Fibroblast of skin of abdomen (primary cell): ENCODE measurements at regions not wholly inside any gene's neighbourhood (a gene's known extent, or its start where the extent isn't known, plus 50 kb on each side); places are given as distances from the start of the nearest gene placed in this dataset.
"Not testable (repeated sequence)": the region's sequence is repeated elsewhere in the genome, so short reads cannot be mapped to it uniquely, and the experiment has no call there.

Experiments used
- DNase-seq: peaks from one replicate; pipeline ENCODE4 v3.0.0-alpha.2; 2013

DNA sequence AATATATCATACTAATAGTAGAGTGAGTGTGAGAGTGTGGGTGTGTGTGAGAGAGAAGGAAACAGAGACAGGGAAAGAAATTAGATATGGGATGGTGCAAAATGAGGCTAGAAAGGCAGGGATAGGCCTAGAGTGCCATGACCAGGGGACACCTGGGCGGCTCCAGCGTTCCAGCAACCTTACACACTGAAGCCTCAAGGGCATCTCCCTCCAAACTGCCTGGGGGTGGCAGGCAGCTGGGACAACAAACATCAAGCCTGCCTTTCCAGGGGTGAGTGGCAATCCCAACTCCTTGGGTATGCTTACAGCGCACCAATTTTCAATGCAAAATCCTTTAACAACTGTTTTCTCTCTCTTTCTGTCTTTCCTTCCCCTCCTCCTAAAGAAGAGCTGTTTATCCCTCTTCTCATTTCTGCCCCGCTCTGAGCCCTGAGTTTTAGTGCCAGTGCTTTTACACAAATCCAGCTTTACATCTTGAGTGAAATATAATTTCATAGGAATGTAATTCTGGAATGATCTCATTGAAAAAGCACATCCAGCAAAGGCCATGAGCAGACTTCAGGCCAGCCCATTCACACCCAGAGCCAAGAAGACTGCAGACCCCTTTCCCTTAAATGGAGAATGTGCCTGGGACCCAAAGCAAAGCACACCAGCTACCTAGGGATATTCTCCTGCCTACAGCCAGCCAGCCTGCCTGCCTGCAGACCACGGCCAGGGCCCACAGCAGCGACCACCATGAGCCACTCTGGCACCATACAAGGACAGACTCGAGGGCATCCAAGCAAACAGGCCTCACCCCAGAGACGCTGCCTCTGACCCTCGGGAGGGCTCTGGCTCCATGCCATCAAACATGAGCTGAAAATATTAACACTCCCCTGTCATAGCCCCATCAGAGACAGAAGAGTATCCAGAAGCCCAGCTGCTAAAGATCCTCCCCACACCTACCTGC, 90.3 kb downstream of the RPL27A start:
- DNase-seq = peak; percentile 58

GRCh38 chr11:8773916-8774539, 91.4 kb downstream of the RPL27A start:
- DNase-seq = no peak

DNA sequence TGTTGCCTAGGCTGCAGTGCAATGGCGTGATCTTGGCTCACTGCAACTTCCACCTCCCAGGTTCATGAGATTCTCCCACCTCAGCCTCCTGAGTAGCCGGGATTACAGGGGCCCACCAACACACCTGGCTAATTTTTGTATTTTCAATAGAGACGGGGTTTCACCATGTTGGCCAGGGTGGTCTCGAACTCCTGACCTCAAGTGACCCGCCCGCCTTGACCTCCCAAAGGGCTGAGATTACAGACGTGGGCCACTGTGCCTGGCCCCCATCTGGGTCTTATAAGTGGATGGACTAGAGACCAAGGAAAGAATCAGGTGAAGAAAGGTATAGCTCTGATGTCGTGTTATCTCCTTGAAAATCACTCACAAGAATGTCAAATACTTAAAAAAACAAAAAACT, 92.3 kb downstream of the RPL27A start:
- DNase-seq = not testable (repeated sequence)

- no peak for DNase-seq
Observed at GRCh38 chr11:8775332-8775731, 92.7 kb downstream of the RPL27A start.

- DNase-seq = no peak
Observed at GRCh38 chr11:8775734-8776133, 93.1 kb downstream of the RPL27A start.

- DNase-seq = no peak
Observed at GRCh38 chr11:8776209-8776608, 93.6 kb downstream of the RPL27A start.

DNA sequence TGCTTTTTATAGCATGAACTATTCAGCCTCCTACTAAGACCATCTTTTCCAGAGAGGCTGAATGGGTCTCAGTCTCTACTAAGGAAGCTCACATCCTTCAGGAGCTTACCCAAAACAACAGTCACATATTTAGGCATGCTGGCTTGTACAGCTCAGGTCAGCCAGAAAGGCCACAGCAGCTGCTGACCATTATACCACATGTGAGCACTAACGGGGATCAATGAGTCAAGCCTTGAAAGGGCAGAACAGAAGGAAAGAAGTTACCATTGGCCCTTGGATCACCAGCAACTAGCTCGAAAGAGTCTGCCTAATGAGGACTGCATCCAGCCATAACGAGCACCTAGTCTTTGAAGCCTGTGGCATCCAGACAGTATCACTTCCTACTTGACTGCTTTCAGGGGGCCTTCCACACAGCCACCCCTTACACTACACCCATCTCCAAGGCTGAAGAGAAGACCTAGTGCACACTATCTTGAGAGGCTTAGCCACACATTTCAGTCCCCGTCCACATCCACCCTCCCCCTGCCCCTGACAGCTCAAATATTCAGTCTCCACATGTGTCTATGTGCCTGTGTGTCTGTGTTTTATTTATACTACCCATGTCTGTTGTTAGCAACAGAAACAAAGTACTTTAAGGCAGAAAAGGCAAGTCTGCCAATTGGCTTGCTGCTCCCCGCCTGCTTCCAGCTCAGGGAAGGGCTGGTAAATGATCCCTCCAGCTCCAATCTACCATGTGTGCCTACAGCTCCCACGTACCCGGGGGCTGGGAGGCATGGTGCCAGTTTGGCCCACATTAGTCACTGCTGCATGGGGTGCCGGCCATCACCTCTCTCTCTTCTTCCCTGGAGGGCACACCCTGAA, 95.5 kb downstream of the RPL27A start:
- peak; percentile 28 for DNase-seq

DNA sequence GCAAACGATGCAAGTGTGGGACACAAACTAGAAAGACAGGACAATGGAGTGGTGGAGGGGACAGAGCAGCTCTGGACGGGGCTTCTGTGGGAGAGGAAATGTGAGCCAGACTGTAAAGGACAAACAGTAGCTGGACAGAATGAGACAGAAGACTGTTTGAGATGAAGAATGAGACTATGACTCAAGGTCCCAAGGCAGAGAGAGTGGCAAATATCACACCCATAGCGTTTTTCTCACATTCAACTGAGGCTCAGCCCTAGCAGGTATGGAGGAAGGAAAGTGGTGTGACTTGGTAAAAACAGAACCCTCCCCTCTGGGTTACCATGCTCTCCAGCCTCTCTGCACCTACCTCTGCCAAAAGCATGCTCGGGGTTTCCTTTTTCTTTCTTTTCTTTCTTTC, 96.5 kb downstream of the RPL27A start:
- no peak for DNase-seq

DNA sequence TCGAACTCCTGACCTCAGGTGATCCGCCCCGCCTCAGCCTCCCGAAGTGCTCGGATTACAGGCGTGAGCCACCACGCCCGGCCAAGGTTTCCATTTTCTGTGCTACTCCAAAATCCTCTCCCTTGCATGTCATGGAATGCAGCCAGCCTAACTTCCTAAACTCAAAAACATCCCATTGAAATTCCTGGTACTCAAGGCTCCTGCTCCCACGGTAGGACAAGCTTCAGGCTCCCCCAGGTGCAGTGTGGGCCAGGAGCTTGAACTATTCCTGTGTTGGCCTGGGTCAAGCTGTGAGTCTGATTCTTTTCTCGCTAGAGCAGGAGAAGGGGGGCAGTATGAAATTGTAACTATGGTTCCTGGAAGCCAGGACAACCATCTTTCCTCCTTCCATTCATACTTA, 97.1 kb downstream of the RPL27A start:
- DNase-seq = no peak

DNA sequence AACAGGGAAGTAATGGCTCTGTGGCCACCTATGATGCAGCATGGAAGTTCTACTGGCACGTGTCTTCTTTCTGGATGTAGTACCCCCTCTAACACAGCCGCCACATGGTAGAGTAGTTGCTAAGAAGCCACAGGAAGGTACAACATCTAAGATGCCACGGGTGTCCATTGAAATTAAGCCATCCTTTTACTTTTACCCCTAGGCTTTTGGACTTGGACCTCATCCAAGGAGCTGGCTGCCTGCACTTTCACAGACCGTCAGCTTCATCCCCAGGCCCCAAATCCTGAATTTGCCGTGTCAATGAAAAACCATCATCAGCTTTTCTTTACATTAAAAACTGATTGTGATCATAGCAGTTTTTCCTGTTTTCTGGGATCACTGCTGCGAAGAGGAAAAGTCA, 102.4 kb downstream of the RPL27A start:
- no peak for DNase-seq

GRCh38 chr11:8785457-8785856, 102.9 kb downstream of the RPL27A start:
- no peak for DNase-seq

DNA sequence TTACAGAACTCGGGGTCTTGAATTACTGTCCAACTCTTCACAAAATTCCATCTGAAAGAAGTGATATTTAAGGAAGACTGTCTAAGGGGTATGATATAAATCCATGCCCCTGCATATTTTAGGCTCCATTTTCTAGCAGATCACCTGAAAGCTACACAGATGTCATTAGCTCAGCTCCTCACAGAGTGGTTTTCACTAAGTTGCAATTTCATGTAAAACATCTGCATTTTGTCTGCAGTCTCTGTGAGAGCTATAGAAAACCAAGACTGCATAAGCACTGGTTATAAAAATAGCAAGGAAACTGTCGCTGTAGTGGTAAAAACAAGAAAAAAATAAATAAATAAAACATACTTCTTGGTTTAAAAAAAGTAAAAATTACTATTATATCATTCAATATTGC, 103.4 kb downstream of the RPL27A start:
- no peak for DNase-seq

- no peak for DNase-seq
Observed at GRCh38 chr11:8786933-8787332, 104.3 kb downstream of the RPL27A start.

DNA sequence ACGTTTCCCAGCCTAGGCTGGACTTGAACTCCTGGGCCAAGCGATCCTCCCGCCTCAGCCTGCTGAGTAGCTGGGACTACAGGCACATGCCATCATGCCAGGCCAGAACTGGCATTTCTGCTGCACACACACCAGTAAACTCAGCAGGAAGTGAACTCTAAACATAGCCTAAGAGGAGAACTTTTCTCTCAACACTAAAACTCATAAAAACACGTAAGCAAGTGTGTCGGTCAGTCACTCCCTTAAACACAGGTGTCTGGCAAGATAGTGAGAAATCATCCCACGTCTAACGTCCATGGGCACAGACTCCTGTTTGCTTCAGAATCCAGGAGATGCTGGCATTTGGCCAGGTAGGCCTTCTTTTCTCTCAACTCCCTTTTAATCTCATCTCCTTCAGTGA, 104.8 kb downstream of the RPL27A start:
- no peak for DNase-seq

DNA sequence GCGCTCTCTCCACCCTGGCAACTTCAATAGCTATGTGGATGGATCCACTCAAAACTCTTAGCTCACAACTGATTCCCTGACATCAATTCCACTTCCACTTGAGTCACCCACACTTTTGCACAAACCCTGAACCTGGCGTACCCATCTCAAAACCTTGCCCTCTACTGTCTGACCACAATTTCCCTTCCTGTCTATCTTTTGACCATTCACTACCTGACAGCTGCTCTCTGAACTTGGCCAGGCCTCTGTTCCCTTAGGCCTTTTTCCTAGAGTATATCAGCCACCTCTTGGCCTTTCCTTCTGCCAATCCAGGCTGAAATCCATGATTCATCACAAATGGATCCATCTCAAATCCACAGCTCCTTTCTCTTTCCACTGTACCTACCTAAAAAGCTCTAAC, 106.0 kb downstream of the RPL27A start:
- no peak for DNase-seq

- no peak for DNase-seq
Observed at GRCh38 chr11:8789864-8790263, 107.3 kb downstream of the RPL27A start.

GRCh38 chr11:8790968-8791367, 108.4 kb downstream of the RPL27A start:
- DNase-seq = no peak

GRCh38 chr11:8792710-8793109, 110.1 kb downstream of the RPL27A start:
- DNase-seq = no peak

DNA sequence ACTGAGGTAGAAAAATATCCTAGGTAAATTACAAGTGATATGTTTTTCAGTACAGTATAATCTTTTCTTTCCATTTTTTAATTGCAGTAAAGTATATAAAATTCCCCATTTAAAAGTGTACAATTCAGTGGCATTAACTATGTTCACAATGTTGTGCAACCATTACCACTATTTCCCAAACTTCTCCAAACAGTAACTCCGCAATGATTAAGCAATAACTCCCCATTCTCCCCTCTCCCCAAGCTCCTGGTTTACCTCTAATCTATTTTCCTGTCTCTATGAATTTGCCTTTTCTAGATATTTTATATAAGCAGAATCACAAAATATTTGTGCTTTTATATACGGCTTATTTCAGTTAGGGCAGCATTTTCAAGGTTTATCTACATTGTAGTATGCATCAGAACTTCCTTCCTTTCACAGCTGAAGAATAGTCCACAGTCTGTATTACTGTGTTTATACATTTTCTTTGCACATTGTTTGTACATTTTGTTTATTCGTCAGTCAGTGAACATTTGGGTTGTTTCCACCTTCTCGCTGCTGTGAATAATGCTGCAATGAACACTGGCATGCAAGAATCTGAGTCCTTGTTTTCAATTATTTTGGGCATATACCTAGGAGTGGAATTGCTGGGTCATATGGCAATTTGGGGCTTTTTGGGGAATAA, 110.7 kb downstream of the RPL27A start:
- DNase-seq = no peak

DNA sequence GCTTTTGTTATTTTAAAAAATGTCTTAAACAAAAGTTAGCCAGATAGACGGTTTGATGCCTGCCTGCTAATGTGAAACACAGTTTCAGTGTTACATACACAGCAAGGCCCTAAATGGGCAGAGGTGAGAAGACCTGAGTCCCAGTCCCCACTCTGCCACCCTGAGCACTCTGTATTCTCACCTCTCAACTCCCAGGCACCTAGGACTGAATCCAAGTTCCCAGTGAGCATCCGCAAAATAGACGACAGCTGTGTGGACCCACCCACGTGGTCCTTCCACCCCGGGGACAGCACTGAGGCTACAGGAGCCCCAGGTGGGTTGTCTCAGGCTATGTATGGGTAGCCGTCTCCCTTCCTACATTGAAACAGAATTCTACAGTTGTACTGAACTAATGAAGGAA, 111.5 kb downstream of the RPL27A start:
- DNase-seq = no peak

DNA sequence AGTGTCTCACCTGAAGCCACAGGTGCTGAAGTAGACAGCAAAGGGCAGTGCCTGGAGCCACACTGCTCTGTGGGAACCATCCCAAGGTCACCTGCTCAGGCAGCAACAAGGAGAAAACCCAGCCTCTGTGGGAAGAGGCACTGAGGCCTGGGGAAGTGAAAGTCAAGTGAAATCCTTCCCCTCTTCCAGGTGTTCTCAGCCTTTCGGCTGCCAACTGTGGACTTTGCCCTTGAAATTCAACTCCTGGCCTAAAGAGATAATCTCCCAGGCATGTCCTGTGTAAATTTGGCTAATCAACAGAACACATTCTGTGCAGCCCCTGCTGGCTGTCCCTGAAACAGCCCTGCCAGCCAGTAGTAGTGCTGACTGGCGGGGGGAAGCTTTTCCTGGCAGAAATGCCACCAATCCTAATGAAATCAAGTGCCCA, 112.1 kb downstream of the RPL27A start:
- no peak for DNase-seq

DNA sequence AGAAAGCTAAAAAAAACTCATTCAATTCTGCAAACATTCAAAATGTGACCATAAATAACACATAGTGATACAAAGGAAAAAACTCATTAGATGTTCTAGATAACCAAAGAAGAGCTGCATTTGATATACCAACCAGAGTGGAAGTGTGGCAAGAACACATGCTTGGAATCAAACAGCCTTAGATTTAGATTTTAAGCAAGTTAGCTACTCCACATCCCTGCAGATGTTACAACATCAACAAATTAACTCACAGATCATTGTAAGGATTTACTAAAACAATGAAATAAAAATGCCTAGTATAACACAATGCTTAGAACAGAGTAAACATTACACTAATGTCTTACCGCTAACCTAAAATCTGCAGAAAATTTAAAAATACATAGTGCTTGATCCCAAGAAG, 114.0 kb upstream of the AKIP1 start:
- DNase-seq = no peak

- no peak for DNase-seq
Observed at GRCh38 chr11:8799273-8799672, 111.7 kb upstream of the AKIP1 start.
